HG03196 (cell line): ENCODE measurements at regions not wholly inside any gene's neighbourhood (a gene's known extent, or its start where the extent isn't known, plus 50 kb on each side); places are given as distances from the start of the nearest gene placed in this dataset.
"Not testable (repeated sequence)": the region's sequence is repeated elsewhere in the genome, so short reads cannot be mapped to it uniquely, and the experiment has no call there.

Experiments used
- ATAC-seq: cut with Tn5 transposase; IDR thresholded peaks from one replicate; pipeline ENCODE4 v1.9.1; 2021; ENCODE audit not compliant: unreplicated experiment

DNA sequence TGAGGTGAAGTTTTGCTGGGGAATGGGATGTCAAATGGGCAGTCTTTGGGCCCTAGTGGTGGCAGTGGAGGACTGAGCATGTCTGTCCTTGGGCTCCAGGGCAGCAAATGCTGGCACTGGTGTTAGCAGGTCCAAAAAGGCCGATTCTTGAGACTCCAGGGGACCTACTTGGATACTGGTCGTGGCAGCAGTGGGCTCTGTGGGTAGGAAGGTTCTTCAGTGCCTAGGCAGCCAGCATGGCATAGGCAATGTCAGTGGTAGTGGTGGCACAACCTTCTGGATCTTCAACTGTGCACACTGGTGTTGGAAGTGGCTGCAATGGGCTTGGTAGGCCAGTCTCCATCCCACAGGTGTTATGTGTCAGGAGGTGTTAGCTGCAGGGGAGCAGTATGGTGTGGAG is 334.7 kb upstream of the KITLG start:
- no peak for ATAC-seq

- ATAC-seq, result no peak
These were observed 329.2 kb upstream of the KITLG start for GRCh38 chr12:88909510-88909909.

DNA sequence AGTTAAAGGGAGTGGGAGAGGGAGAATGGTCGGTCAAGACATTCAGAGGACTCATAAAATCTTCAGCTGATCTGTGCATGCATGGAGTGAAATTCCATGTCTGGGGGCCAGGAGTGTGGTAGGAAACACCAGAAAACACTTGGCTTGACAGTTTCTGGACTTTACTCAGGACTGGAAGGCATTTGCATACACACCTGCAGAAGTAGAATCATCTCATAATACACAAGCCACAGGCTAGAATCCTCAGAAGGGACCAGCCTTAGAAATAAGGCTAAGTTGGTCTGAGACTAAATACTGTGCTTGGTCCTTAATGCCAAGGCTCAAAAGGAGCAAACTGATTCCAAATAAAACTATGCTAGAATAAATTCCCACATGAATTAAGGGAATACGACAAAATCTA is 328.1 kb upstream of the KITLG start:
- ATAC-seq, result no peak

GRCh38 chr12:88904705-88905104 is 324.4 kb upstream of the KITLG start:
- ATAC-seq, result no peak

DNA sequence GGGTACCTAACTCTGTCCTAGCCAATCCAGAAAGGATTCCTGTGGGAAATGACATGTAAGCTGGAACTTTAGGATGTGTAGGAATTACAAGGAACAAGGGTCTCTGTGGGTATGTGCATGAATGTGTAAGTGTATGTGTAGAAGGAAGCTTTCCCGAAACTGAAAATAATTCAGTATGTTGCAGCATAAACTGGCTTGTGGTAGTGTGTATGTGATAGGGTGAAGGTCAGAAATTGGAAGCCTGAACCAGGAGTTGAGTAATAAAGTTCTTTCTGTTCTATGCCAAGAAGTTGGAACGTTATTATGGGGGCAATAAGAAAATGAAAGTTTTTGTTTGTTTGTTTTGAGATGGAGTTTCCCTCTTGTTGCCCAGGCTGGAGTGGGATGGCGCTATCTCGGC is 323.1 kb upstream of the KITLG start:
- ATAC-seq, result no peak

DNA sequence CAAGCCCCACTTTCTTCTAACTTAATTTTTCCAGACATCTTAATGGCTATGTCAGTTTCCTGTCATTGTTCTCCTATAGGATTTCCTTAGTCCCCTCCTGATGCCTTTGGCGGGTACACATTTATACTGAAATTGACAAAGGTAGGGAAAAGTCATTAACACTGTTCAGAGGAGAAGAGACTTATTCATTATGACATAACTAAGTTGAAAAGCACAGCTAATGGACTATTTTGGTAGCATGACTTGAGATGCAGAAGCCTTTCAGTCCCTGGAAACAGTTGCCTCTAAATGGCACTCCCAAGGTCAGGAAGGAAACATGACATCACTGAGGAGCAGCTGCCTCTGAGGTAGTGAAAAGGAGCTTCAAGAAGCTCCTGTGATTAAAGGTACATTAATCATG is 317.5 kb upstream of the KITLG start:
- no peak for ATAC-seq

DNA sequence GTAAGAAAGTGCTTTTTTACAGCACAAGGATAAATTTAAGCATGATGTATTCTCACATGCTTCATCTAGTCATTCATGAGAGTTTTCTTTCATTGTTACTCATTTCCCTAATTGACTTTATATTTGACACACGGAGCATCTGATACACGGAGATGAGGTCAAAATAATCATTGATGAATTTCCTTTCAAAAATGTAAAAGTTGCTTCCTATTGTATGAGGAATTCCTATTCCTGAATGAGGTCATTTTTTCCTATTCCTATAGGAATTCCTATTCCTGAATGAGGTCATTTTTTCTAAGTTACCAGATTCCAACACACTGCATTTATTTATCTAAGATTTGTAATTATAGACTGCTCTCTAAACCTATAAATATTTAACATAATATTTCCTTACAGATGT is 316.7 kb upstream of the KITLG start:
- no peak for ATAC-seq

- no peak for ATAC-seq
These were observed 315.4 kb upstream of the KITLG start for GRCh38 chr12:88895634-88896033.

DNA sequence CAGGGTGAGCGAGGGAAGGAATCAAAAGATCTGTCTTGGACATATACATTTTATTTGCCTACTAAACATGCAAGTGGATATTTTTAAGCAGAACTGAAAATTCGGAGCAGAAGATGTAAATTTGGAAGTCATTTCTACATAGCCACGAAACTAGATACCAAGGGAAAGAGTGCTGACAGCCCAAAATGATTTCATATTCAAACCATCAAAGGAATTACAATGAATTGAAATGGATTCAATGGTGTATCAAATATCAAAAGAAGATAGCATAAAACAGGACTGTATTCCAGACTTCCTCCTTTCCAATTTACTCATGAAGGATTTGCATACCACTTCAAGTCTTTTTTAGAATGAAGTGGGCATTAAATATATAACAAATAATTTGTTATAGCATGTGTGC is 313.5 kb upstream of the KITLG start:
- ATAC-seq, result no peak

DNA sequence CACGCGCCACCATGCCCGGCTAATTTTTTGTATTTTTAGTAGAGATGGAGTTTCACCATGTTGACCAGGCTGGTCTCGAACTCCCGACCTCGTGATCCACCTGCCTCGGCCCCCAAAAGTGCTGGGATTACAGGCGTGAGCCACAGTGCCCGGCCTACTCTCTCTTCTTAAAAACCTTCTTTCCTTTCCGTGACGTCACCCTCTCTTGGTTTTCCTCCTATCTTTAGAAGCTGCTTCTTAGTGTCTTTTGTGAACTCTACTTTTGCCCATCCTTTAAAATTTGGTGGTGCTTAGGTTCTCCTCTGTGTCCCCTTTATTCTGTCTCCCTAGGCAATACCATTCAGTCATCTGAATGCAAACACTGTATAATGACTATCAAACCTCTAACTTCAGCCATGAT is 311.2 kb upstream of the KITLG start:
- ATAC-seq, result not testable (repeated sequence)

- no peak for ATAC-seq
These were observed 309.2 kb upstream of the KITLG start for GRCh38 chr12:88889326-88890110.

DNA sequence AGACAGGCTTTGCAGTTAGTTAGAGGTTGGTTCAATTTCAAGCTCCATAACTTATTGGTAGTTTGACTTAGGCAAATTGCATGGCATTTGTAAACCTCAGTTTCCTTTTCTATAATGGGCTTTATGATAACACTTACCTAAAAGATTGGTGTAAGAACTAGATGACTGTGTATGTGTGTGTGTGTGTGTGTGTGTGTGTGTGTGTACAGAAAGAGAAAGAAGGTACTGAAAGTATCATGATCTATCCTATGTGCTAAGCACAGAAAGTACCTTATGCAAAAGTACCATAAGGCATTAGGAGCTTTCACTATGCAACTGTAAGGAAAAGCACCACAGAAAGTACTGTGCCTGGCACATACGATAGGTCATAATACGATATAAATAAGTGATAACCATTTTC is 304.3 kb upstream of the KITLG start:
- ATAC-seq, result peak; percentile 74

DNA sequence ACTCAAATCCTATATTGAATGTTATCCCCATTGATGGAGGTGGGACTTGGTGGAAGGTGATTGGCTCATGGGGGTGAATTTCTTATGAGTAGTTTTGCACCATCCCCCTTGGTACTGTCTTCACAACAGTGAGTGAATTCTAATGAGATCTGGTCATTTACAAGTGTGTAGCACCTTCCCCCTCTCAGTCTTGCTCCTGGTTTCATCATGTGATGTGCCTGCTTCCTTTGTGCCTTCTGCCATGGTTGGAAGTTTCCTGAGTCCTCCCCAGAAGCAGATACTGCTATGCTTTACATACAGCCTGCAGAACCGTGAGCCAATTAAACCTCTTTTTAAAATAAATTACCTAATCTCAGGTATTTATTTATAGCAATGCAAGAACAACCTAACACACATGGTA is 302.4 kb upstream of the KITLG start:
- no peak for ATAC-seq

DNA sequence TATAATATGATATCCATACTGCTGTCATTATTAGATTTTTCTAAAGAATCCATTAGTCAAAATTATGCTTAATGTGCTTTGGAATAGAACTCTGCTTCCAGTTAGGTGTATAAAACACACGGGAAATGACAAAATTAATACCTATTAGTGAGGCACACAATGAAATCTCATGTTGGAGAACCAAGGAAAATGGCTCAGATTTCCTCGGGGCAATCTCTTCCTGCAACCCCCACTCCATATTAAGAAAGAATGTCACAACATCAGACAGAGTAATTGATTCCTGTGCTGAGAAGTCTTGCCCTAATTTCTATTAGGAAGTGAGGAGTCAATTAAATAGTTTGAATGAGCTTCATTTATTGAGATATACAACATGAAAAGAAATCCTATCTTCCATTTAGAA is 299.8 kb upstream of the KITLG start:
- ATAC-seq, result no peak

GRCh38 chr12:88878295-88878694 is 298.0 kb upstream of the KITLG start:
- ATAC-seq, result no peak

DNA sequence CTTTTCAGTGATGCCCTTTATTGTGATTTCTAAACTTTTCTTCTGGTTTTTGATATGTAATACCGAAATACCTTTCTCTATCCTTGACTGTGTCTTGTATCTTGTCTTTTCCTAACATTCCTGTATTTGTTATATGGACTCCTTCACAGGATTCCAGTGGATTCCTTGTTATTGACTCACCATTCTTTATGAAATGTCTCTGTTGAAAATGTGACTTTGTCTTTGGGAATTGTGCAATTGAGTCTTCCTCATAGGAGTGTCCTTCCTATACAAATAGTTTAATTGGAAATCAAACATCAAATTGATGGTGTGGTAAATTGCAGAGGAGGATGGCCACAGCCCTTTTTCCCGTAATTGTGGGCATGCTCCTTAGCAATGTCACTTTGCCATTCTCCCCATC is 296.6 kb upstream of the KITLG start:
- no peak for ATAC-seq

DNA sequence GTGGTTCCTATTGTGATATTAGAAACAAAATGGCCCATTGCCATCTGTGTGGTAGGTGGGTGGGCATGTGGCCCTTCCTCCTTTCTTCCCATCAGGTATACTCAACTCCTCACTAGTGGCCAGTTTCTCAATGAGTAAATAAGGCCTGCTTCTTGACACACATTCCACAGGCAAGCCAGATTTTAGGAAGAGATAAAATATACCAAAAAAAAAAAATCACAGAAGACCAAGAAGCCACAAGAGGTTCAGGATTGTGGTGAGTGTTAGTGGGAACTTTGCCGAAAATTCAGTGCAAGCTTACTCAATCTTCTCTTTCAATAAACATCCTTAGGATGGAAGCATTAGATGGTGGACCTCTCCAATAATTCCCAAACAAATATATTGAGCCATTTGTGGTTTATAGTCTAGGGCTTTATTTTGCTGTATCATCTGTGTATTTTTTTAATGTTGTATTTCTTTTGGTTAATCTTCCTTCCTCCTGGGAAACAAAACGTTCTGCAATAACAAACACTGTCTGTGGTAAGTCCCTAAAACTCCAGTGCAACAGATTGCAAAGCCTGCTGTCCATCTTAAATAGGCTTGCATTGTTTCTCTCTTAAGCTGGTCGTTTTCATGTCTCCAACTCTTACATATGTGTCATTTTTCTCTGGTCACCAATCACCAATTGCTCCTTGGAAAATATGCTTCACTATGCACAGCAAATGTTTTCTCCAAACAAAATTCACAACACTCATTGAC is 289.9 kb upstream of the KITLG start:
- no peak for ATAC-seq

- ATAC-seq, result no peak
These were observed 287.8 kb upstream of the KITLG start for GRCh38 chr12:88868050-88868449.

DNA sequence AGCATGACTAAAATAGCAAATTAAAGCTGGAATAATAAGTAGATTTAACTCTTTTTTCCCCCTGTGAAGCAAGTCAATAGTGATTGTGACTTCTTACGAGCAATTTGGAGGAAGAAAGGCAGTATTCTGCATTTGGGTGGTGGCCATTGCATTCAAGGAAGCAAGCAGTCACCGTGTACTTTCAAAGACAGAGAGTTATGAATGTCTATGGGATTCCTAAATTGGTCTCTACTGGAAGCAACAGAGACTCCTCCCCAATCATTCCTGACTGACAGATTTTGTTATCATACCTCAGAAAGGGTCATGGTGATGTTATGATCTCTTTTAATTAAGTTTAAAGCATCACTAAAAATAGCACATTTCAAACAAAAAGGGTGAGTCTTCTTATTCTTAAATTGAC is 287.2 kb upstream of the KITLG start:
- no peak for ATAC-seq

- no peak for ATAC-seq
These were observed 286.6 kb upstream of the KITLG start for GRCh38 chr12:88866881-88867280.

DNA sequence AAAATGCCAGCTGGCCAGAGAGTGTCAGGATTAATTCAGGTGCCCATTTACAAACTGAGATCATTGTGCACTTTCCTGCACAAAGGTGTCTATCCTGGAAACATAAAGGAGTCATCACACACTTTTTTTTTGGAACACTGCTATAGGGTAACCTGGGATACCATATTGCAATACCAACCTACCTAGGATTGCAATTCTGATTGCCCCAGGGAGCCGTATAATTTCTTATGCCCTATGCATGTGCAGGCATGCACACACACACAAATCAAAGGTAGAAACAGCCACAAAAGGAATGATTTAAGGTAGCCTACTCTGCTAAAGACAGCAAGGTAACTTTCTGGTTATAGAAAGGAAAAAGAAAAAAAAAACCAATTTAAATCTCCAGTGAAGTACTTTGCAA is 285.3 kb upstream of the KITLG start:
- no peak for ATAC-seq

DNA sequence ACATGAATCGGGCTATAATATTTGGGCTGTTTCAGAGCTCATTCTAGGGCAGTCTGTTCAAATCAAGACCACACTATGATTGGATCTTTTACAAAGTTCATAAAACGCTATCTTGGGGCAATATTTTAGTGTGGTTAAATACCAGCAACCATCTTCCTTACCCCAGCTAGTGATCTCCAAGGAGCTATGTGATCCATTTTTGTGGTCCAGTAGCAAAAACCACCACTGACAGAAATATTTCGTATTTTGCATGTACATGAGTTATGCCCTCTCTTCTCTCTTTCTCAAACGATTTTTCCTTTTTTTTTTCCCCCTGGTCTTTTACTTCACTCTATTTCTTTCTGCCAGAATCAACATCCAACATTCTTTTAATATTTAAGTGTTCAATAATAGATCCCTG is 280.6 kb upstream of the KITLG start:
- no peak for ATAC-seq

DNA sequence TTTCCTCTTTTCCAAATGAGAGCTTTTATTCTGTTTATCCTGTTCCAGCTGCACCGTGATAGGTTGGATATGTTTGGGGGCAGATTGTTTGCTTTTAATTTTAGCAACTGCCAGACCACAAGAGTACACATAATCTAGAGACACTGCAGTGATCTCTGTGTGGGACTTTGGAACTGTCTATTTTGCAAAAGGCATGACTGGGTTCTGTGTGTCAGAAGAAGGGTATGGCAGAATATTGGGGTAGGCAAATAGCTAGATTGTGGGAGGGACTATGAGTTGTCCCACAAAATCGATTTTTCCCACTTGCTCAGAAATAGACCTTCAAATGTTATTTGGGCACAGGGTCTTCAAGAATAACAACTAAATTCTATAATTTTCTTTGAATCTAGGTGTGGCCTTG is 275.9 kb upstream of the KITLG start:
- ATAC-seq, result no peak
